Adrenal gland (tissue), 5 donors: ENCODE measurements at regions not wholly inside any gene's neighbourhood (a gene's known extent, or its start where the extent isn't known, plus 50 kb on each side); places are given as distances from the start of the nearest gene placed in this dataset.

ENCODE experiments used
- CTCF ChIP-seq, 6 experiments: fragments of 450-650 bp in 4 of 6; fragments of 200-600 bp in 2 of 6; sonication (generic) in 1 of 6; IDR thresholded peaks; 1 replicate in 5 of 6; 2 replicates in 1 of 6; pipeline versions ENCODE4 v1.5.1 to v1.8.0; 2016 to 2021; ENCODE audit warnings: antibody characterized with exemption in 6 of 6, mild to moderate bottlenecking in 2 of 6, moderate library complexity in 1 of 6
- POLR2A ChIP-seq, 2 donors: fragments of 450-650 bp; IDR thresholded peaks; one replicate each; pipeline ENCODE4 v1.6.1; 2017; ENCODE audit warnings: antibody characterized with exemption in 2 of 2, mild to moderate bottlenecking in 2 of 2, moderate library complexity in 1 of 2
- donor health status: DM: no; HTN: no; CAD: no.

- TF ChIP-seq CTCF (IDR thresholded peaks at IDR 0.05) (no peak), POLR2A (IDR thresholded peaks at IDR 0.05) (no peak)
These were observed 566.3 kb upstream of the GALNTL6 start for GRCh38 chr4:171246948-171247347.
